ENCODE measurements at regions not wholly inside any gene's neighbourhood (a gene's known extent, or its start where the extent isn't known, plus 50 kb on each side); places are given as distances from the start of the nearest gene placed in this dataset.

GRCh38 chr14:87524011-87524410, 469.0 kb downstream of the GALC start:
- DNase-seq (ENCODE audit: low read depth in 3 of 3): no peak

GRCh38 chr14:87522575-87522974, 470.4 kb downstream of the GALC start:
- DNase-seq (ENCODE audit: low read depth in 3 of 3): no peak

- DNase-seq (ENCODE audit: low read depth in 3 of 3): no peak
Observed at GRCh38 chr14:87508333-87508732, 484.6 kb downstream of the GALC start.

- no peak for DNase-seq (ENCODE audit: low read depth in 3 of 3)
Observed at GRCh38 chr14:87503711-87504110, 489.3 kb downstream of the GALC start.

GRCh38 chr14:87497301-87497700, 495.7 kb downstream of the GALC start:
- no peak for DNase-seq (ENCODE audit: low read depth in 3 of 3)

GRCh38 chr14:87494010-87494409, 499.0 kb downstream of the GALC start:
- no peak for DNase-seq (ENCODE audit: low read depth in 3 of 3)

GRCh38 chr14:87492561-87492960, 500.4 kb downstream of the GALC start:
- DNase-seq (ENCODE audit: low read depth in 3 of 3): no peak

- DNase-seq (ENCODE audit: low read depth in 3 of 3): no peak
Observed at GRCh38 chr14:87491816-87492215, 501.2 kb downstream of the GALC start.

- no peak for DNase-seq (ENCODE audit: low read depth in 3 of 3)
Observed at GRCh38 chr14:87489196-87489819, 503.7 kb downstream of the GALC start.

GRCh38 chr14:87483271-87484260, 509.4 kb downstream of the GALC start:
- DNase-seq (ENCODE audit: low read depth in 3 of 3): no peak

- no peak for DNase-seq (ENCODE audit: low read depth in 3 of 3)
Observed at GRCh38 chr14:87468531-87468930, 524.5 kb downstream of the GALC start.

- DNase-seq (ENCODE audit: low read depth in 3 of 3): no peak
Observed at GRCh38 chr14:87467578-87467977, 525.4 kb downstream of the GALC start.

GRCh38 chr14:87465770-87466169, 527.2 kb downstream of the GALC start:
- no peak for DNase-seq (ENCODE audit: low read depth in 3 of 3)

GRCh38 chr14:87461704-87462103, 531.3 kb downstream of the GALC start:
- no peak for DNase-seq (ENCODE audit: low read depth in 3 of 3)

GRCh38 chr14:87457720-87458119, 535.3 kb downstream of the GALC start:
- no peak for DNase-seq (ENCODE audit: low read depth in 3 of 3)

GRCh38 chr14:87450193-87450592, 542.8 kb downstream of the GALC start:
- no peak for DNase-seq (ENCODE audit: low read depth in 3 of 3)

- no peak for DNase-seq (ENCODE audit: low read depth in 3 of 3)
Observed at GRCh38 chr14:87449016-87449415, 544.0 kb downstream of the GALC start.

GRCh38 chr14:87443787-87444186, 549.2 kb downstream of the GALC start:
- no peak for DNase-seq (ENCODE audit: low read depth in 3 of 3)

GRCh38 chr14:87443039-87443438, 549.9 kb downstream of the GALC start:
- DNase-seq (ENCODE audit: low read depth in 3 of 3): no peak

- no peak for DNase-seq (ENCODE audit: low read depth in 3 of 3)
Observed at GRCh38 chr14:87437158-87437557, 555.8 kb downstream of the GALC start.

GRCh38 chr14:87434680-87435079, 558.3 kb downstream of the GALC start:
- DNase-seq (ENCODE audit: low read depth in 3 of 3): no peak

GRCh38 chr14:87434011-87434410, 559.0 kb downstream of the GALC start:
- DNase-seq (ENCODE audit: low read depth in 3 of 3): no peak

GRCh38 chr14:87432698-87433097, 560.3 kb downstream of the GALC start:
- no peak for DNase-seq (ENCODE audit: low read depth in 3 of 3)

Measured in stimulated activated CD4-positive, alpha-beta T cell treated with anti-CD3 and anti-CD28 coated beads, TNF-alpha, amount 100 ng/mL, for 48 hours (primary cell).